NT2/D1 (cell line): ENCODE measurements at regions not wholly inside any gene's neighbourhood (a gene's known extent, or its start where the extent isn't known, plus 50 kb on each side); places are given as distances from the start of the nearest gene placed in this dataset.
A peak's percentile ranks its signal among the peaks of the same experiment; 100 is the strongest.

ENCODE experiments used
- DNase-seq: peaks from one replicate; pipeline ENCODE4 v3.0.0-alpha.2; 2011; ENCODE audit warnings: low read depth, low spot score
- H3K27me3 ChIP-seq: 2 replicates; pipeline ENCODE4 v1.6.0; 2011; ENCODE audit warnings: mild to moderate bottlenecking; ENCODE audit not compliant: insufficient read length, insufficient read depth
- H3K36me3 ChIP-seq: 2 replicates; pipeline ENCODE4 v1.6.1; 2011; ENCODE audit warnings: mild to moderate bottlenecking, low read length, mixed read lengths; ENCODE audit not compliant: insufficient read depth, insufficient read length
- H3K4me1 ChIP-seq: 2 replicates; pipeline ENCODE4 v1.5.1; 2011; ENCODE audit not compliant: insufficient read depth, insufficient read length
- H3K4me3 ChIP-seq: 2 replicates; pipeline ENCODE4 v1.5.1; 2011; ENCODE audit warnings: low read depth; ENCODE audit not compliant: insufficient read length
- H3K9ac ChIP-seq: 2 replicates; pipeline ENCODE4 v1.6.0; 2011; ENCODE audit warnings: low read depth; ENCODE audit not compliant: insufficient read length
- H3K9me3 ChIP-seq: 2 replicates; pipeline ENCODE4 v1.5.1; 2011; ENCODE audit warnings: mild to moderate bottlenecking, low read length; ENCODE audit not compliant: insufficient read depth
- SUZ12 ChIP-seq: IDR thresholded peaks from 2 replicates; pipeline ENCODE4 v1.6.1; 2011; ENCODE audit not compliant: insufficient read length, insufficient read depth; ENCODE audit errors: extremely low read depth
- YY1 ChIP-seq: IDR thresholded peaks from 2 replicates; pipeline ENCODE4 v1.6.1; 2011; ENCODE audit not compliant: insufficient read length, insufficient read depth
- ZNF274 ChIP-seq: IDR thresholded peaks from 2 replicates; pipeline ENCODE4 v1.6.1; 2011; ENCODE audit warnings: mild to moderate bottlenecking, low read depth, low read length

DNA sequence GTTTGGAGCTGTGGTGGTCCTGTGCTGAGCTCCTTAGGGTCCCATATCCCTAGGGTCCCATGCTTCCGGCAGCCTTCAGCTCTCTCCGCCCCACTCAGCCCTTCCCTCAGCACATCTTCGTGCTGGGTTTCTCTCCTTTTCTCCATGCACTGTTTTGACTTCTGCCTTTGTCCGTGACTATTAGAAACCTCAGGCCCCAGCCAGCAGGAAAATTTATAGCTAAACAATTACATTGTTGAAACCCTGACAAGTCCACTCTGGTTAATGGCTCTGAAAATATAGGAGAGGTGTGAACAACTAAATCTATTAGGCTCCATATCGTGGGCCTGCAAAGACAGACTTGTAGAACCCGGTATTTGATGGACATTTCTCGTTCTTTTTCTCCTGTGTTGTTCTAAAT, 523.7 kb downstream of the CCDC171 start:
- Histone ChIP-seq H3K4me3 (no peak overlapping the region), H3K9me3 (no peaks in the 10 kb centered on the region), H3K36me3 (no peaks in the 10 kb centered on the region), H3K9ac (no peak overlapping the region), H3K27me3 (no peaks in the 10 kb centered on the region), H3K4me1 (no peaks in the 10 kb centered on the region)
- DNase-seq: no peak
- TF ChIP-seq ZNF274 (no peak), YY1 (no peak), SUZ12 (no peak)

DNA sequence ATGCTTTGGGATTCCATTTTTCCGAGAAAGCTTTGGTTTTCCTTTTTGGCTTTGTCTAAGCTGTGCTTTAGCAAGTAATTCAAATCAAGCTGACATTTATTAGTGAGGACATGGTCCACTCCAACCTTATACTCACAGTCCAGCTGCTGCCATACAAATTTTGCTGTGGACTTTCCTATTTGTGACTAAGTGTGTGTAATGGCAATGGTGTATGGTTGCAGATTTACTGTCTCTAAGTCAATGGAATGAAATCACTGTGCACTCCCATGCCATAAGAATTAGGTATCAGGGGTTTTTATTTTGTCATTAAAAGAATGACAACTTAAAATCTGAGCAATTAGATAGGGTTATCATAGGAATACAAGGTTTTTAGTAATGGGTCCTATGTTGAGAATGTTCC, 530.0 kb downstream of the CCDC171 start:
- H3K4me3 ChIP-seq: no peak overlapping the region
- TF ChIP-seq SUZ12 (no peak), YY1 (no peak), ZNF274 (no peak)
- H3K9me3 ChIP-seq: no peaks in the 10 kb centered on the region
- no peaks in the 10 kb centered on the region for H3K27me3 ChIP-seq
- no peak overlapping the region for H3K9ac ChIP-seq
- no peaks in the 10 kb centered on the region for H3K4me1 ChIP-seq
- no peaks in the 10 kb centered on the region for H3K36me3 ChIP-seq
- DNase-seq: no peak

DNA sequence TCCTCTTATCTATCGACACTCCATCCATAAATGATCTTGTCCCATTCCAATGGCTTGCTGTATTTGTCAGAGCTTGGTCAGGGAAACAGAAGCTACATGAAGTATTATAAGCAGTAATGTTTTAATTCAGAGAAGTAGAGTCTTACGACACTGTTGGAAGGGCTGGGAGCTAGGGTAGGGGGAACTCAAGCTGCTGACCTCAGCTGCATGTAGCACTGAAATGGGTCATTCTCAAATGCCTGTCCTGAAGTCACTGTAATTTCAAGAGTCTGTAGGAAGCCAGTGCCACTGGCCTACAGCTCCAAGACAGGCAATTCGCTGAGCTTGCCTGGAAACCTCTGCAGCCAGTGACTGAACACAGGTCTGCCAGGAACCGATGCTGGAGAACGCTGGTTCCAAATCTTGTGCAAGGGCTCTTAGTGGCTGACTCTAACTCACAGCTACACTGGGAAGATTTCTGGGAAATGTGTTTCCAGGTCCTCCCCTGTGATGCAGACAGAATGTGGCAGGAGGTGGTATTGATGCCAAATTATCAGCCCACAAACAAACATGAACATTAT, 532.4 kb downstream of the CCDC171 start:
- Histone ChIP-seq H3K4me3 (no peak overlapping the region), H3K27me3 (no peaks in the 10 kb centered on the region), H3K36me3 (no peaks in the 10 kb centered on the region), H3K9me3 (no peaks in the 10 kb centered on the region), H3K9ac (no peak overlapping the region), H3K4me1 (no peaks in the 10 kb centered on the region)
- DNase-seq: no peak
- no peak for TF ChIP-seq ZNF274
- no peak for TF ChIP-seq SUZ12
- no peak for TF ChIP-seq YY1

DNA sequence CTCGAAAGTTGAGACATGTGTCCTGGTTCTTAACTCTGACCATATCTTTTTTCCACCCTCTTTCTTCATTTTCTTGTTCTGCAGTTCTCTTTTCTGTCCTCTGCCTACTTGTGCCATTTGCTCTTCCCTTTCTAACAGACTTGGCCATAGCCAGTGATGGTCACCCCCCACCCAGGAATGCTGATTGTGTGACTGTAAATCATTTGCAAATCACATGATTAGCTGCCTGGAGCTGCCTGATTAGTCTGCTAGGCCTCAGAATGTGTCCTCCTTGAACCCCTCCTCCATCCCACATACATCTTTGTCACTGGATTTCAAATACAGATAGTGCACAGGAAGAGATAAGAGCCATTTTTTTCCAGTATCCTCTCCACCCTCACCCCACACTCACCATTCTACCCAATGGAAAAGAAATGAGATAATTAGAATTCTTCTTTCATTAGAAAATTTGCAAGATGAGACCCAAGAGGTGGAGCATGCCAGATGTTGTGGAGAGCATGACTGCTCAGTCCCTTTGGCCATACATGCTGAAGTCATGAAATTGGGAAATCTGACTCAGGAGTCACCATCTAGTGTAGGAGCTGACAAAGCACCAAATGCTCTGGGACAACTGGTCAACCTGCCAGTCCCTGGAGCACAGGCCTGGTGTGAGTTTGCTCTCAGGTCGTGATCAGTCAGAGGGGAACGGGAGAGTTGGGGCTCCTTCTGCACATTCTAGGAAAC, 538.2 kb downstream of the CCDC171 start:
- H3K4me3 ChIP-seq: no peak overlapping the region
- no peaks in the 10 kb centered on the region for H3K9me3 ChIP-seq
- TF ChIP-seq ZNF274 (no peak), SUZ12 (no peak), YY1 (no peak)
- no peaks in the 10 kb centered on the region for H3K4me1 ChIP-seq
- H3K27me3 ChIP-seq: no peaks in the 10 kb centered on the region
- H3K9ac ChIP-seq: no peak overlapping the region
- peak; percentile 30 for DNase-seq
- no peaks in the 10 kb centered on the region for H3K36me3 ChIP-seq

DNA sequence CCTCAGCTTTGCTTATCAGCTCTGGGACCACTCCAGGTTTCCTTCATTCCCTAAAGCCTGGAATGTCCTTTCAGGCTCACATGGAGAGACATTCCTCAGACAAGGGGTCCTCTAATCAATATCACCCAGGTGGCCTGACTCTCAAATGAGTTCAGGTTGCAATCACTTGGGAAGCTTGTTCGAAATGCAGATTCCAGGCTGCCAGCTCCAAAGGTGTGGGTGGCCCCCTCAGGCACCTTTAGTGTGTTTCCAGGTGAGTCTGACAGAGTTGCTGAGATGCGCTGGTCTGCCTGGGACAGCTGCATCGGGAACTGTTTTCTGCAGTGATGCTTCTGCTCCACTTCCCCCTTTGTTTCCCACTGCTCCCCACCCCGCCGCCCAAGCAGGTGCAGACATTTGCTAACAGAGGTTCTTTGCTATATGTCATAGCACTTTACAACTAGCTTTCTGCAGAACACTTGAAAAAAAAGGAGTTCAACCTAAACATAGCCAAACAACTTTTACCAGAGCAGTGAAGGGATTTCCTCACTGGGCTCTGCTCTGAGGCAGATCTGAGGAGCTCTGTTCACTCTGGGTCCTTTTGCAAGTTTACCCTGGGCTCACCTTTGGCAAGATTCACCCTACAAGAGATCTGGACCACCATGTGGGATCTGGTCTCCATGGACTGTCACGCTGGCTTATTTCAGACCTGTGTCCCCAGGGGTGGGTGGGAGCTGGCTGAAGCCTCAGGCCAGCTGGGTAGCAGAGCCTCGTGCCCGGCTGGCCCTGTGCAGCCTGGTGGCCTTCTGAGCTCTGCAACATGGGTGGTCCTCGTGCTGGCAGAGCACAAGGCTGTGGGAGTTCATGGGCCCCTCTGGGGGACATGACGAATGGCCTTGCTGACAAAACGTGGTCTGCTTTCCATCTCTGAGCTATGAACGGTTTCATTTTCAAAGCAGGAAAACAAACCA, 539.6 kb downstream of the CCDC171 start:
- Histone ChIP-seq H3K9me3 (no peaks in the 10 kb centered on the region), H3K4me1 (no peaks in the 10 kb centered on the region), H3K36me3 (no peaks in the 10 kb centered on the region), H3K9ac (no peak overlapping the region), H3K4me3 (no peak overlapping the region), H3K27me3 (no peaks in the 10 kb centered on the region)
- no peak for TF ChIP-seq ZNF274
- TF ChIP-seq YY1: no peak
- TF ChIP-seq SUZ12: no peak
- no peak for DNase-seq

DNA sequence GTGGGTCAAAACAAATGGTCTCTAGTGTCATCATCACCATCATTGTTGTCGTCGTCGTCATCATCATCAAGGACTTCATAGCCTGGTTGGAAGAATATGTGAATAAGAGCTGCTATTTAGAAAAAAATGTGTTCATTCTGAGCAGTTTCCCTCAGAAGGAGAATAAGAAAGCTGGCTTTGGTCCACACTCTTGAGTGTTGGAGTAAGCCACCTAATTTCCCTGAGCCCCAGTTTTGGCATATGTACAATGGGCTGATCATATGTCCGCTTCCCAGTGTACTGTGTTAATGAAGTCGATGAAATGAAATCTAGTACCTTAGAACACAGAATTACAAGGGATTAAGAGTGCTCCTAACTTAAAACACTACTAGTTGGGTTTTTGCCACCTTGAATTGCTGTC, 545.5 kb downstream of the CCDC171 start:
- TF ChIP-seq SUZ12: no peak
- no peak for TF ChIP-seq YY1
- TF ChIP-seq ZNF274: no peak
- Histone ChIP-seq H3K4me1 (no peaks in the 10 kb centered on the region), H3K9me3 (no peaks in the 10 kb centered on the region), H3K4me3 (no peak overlapping the region), H3K27me3 (no peaks in the 10 kb centered on the region), H3K36me3 (no peaks in the 10 kb centered on the region), H3K9ac (no peak overlapping the region)
- no peak for DNase-seq
